SHP77 treated with DMSO at 0.1 percent for 48 hours (cell line): ENCODE measurements at regions not wholly inside any gene's neighbourhood (a gene's known extent, or its start where the extent isn't known, plus 50 kb on each side); places are given as distances from the start of the nearest gene placed in this dataset.
"Not testable (repeated sequence)": the region's sequence is repeated elsewhere in the genome, so short reads cannot be mapped to it uniquely, and the experiment has no call there.

Source experiments
- DNase-seq: peaks from one replicate; lab custom pipeline; 2025; lab: John Stamatoyannopoulos, UW

DNA sequence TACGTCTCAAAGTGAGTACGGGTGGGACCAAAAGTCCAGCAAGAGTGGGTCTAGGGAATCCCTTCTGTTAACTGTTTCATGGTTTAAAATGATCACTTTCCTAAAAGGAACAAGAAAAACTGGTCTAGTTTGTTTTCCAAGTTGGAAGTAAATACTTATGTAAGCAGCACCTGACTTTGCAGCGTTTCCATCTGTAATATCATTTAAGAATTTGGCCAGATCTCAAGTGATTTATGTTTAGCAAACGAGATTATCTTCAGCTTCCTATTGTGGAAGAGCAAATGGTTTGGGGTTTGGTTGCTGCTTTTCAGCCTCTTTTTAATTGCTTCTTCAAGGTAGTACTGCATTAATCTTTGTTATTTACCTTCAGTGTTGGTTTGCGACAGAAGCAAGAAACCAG lies 50.4 kb downstream of the FHIP1A start:
- no peak for DNase-seq

DNA sequence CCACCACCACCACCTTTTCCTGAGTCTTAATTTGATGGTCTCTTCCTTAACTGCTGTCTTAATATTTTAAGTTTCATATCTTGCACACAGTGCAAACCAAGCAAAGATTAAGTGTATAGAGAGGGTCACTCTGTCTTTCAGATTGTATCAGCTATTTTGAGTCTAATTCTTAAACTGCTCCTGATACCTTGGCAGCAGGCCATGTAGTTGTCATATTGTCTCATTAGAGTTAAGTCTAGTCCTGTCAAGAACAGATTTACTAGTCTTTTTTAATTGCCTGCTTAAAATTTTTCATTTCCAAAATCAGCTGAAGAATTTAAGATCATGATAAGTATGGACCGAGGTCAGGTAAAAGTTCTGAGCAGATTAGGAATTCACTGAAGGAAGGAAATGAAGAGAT lies 51.5 kb downstream of the FHIP1A start:
- DNase-seq, result no peak

DNA sequence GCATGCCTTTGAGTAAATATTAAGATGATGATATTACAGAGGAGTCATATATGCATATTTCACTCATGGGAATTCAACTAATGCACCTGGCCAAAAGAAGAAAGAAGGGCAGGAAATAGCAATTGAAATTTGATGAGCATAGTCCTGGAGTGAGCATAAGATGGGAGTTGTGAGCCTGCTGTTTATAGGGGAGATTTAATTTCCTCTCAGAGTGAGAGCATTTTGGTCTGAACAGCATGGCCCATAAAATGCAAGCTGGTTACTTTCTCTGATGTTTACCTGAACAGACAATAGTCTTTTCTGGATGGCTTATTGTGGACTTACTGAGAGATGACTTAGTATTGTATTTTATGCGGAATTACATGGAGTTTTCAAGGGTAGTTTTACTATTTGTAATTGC lies 53.6 kb downstream of the FHIP1A start:
- DNase-seq, result no peak

DNA sequence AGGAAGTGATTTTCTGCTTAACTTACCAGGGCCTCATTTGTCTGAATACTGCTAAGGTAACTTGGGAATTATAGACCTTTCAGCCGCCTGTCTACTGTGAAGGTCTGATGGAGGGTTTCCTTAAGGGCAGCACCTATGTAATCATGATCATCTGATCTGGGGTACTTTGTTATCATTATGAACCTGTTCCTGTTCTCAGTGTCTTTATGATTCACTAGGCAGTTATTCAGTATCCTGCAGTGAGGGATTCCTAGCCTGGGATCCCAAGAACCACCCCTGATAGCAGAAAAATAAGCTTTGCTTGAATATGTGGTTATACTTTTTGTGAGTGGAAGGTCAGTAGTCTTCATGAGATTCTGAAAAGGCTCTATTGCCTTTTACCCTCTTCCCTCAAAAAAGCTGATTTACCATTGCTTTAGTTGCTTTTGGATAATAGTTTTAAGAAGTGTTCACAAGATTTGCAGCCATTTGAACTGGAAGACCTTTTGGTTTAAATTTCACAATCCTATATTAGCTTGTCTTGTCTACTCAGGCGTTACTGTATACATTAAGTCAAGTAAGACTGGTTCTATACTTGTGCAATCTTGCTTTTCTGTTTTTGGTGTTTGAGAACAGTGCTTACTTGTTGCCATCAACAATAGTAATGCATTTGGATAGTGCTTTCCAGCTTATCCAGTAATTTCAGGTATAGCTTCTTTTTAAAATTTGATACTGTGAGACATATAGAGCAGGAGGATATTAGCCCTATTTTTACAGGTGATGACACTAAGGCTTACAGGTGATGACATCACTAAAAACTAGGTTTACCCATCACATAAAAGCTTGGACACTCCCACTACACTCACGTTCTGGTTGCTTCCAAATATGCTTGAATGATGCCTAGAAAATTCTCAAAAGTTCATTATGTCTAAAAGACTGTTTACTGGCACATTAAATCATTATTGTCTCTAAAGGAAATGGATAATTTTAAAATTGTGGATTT lies 60.0 kb downstream of the FHIP1A start:
- DNase-seq, result no peak

DNA sequence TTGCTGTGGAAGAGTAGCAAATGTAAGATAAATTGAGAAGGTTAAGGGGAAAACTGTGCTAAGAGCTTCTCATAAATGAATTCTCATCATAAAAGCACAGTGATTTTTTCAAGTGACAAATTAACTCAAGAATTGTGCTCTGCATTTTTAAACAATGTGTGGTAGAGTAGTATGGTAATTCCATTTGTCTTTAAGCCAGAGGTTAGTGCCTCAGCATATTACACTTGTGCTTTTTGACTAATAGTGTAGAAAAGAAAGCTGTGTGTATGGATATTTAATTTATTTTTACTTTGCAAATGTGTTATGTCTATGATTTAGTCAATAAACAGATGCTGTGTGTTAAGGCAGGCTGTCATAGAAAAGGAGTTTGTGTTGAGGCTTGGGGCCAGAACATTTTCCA lies 61.0 kb downstream of the FHIP1A start:
- DNase-seq, result no peak

DNA sequence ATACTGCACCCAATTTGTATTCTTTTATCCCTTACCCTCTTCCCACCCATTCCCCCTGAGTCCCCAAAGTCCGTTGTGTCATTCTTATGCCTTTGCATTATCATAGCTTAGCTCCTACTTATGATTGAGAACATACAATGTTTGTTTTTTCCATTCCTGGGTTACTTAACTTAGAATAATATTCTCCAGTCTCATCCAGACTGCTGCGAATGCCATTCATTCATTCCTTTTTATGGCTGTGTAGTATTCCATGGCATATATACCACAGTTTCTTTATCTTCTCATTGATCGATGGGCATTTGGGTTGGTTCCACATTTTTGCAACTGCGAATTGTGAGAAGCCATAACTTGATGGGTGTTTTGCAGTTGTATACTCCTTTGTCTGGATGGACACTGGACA lies 62.8 kb downstream of the FHIP1A start:
- DNase-seq, result no peak

DNA sequence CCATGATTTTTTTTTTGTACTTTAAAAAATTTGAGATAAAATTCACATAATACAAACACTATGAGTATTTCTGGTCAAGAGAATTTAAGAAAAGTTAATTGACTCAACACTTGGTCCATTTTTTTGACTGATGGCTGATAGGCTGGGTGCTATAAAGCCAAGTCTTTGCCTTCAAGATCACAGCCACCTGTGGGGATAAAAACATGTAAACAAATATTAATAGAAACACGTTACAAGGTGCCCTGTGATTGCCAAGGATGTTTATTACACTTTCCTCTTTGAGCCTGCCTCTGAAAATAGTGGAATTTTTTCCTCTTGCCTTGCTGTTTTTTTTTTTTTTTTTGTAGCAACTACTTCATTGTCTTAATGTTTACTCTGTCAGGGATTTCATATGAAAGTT lies 63.3 kb downstream of the FHIP1A start:
- DNase-seq, result no peak

DNA sequence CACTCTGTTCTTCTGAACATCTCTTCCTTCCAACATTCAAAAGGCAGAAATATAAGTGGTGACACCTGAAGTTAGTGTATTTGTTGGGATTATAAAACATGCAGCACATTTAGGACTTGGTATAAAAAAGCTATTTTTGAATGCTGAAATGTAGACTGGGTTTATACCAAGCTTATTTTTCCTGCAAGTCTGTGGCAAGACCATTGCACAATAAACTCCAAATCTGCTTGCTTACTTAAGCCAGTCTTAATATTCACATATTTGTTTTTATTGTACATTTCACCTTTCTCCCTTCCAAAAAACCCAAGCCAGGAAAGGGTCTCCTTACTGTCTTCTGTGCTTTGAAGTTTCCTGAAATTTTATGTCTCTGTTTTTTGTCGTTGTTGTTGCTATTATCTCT lies 63.7 kb downstream of the FHIP1A start:
- no peak for DNase-seq

DNA sequence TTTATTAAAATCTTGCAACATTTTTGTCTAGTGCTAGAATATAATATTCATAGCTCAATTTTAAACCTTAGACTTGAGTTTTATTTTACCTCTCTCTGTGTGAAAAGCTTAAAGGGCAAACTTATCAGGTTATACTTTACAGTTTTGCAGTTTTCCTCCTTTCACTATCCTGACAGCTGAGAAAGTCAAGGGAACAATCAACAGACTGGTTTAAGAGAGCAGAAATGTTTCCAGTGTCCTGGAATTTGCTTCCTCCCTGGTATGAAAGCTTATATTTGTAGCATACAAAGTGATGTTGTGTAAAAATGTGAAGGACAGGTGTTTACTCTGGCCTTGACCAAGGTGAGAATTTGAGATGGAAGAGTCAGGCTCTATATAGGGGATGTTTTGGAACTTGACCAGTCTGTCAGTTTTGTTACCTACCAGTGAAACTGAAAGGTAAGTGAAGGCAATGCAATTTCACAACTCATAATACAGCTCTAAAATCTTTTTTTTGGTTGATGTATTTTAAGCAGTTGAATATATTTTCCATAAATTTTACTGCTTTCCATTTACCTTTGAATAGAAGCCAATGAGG lies 64.6 kb downstream of the FHIP1A start:
- DNase-seq, result no peak

DNA sequence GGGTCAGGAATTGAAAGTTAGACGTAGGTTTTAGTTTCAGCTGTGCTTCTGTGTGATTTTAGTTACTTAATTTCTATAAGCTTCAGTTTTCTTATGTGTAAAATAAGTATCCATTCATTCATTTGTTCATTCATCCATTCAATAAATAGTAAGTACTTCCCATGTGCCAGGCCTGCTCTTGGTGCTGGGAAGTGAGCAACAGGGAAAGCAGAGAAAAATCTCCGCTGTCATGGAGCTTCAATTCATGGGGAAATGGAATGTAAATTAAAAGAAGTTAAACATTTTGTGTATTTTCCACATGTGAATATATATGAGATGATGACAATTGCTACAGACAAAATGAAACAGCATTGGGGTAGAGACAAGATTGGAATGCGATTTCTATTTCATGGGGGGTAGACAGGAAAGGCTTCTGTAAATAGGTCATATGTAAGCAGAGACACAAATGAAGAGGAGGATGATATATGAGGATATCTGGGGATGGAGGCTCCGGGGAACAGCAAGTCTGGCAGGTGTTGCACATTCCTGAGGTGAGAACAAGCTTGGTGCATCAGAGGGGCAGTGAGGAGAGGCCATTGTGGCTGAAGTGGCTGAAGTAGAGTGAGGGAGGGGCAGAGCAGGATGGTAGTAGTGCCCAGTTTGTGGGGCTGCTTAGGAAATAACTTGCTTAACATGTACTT lies 66.2 kb downstream of the FHIP1A start:
- DNase-seq, result no peak

DNA sequence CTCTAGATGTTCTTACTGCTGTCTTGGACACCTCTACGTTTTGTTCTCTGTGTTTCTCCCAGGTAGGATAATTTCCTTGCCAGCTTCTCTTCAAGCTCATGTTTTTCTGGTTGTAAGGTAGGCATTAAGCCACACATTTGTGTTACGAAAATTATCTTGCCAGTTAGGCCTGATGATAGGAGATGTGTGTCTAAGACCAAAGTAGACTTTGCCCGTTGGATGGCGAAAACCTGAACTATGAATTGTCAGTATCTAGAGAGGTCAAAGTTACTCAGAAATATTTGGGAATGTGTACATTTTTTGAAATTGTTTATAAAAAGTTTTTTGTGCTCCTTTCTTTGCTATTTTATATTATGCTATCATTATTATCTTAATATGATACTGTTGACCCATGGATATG lies 72.8 kb downstream of the FHIP1A start:
- no peak for DNase-seq

DNA sequence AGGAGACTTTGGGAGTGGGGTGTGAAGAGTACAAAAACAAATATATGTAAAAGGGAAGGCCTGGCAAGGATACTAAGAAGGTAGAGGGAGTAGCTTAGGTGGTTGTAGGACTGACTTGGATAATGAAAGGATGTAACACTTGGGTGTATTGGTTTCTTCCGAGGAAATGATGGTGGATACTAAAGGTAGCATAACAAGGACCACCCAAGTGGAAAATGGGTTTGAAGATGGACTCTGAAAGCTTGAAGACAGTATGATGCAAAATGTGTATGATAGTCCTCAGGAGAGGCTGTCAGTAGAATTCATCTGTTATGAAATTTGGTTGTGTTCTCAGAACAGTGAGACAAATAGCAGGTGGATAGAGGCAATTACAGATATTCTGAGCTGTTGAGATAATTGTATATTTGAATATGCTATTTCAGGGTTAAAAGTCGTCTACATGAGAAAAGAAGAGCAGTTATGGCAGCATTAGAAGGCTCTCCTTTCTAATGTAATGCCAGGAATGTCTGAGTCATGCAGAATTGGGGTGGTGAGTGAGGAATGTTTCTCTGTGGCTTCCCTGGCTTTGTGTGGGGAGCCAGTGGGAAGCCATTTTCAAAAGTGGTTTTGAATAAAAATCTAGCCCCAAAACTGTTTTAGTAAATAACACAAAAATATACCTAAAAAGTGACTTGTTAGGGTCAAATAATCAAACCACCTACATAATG lies 75.6 kb downstream of the FHIP1A start:
- no peak for DNase-seq

DNA sequence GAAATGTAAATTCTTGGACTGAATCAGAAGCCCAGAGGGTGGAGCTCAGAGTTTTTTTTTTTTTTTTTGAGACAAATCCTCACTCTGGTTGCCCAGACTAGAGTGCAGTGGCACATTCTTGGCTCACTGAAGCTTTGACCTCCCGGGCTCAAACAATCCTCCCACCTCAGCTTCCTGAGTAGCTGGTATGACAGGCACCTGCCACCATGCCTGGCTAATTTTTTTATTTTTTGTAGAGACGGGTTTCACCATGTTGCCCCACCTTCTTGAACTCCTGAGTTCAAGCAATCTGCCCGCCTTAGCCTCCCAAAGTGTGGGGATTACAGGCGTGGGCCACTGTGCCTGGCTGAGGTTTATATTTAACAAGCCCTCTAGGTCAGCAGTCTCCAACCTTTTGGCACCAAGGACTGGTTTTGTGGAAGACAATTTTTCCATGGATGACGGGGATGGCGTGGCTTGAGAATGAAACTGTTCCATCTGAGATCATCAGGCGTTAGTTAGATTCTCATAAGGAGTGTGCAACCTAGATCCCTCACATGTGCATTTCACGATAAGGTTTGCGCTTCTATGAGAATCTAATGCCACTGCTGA lies 76.7 kb downstream of the FHIP1A start:
- DNase-seq, result no peak

DNA sequence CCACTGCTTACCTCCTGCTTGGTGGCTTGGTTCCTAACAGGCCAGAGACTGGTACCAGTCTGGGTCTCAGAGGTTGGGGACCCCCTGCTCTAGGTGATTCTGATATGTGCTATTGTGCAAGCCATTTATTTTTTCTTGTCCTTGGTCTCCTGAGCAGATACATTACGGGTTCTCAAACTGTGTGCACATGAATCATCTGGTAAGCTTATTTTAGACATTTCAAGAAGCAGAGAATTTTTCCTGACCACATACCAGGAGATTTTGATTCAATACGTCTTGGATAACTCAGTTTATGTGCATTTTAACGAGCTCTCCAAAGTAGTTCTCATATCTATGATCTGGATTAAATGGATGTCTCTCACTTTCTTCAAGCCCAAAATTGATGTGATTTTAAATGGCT lies 77.2 kb downstream of the FHIP1A start:
- no peak for DNase-seq

DNA sequence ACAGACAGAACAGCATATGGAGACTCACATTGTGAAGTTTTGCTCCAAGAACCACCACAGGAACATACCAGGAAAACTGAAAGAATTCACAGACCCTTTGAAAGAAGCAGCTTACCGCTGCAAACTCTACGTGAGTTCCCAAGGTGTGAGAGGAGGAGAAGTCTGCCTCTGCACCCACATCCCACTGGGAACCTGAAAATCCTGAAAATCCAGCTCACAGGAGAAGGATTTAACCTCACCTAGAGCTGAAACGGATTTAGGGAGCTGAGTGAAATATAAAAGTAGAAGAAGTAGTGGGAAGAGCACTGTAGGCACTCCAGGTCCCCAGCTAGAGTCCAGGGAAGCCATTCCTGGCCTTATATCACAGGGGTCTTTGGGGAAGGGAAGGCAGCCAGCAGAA lies 80.0 kb downstream of the FHIP1A start:
- DNase-seq, result no peak

DNA sequence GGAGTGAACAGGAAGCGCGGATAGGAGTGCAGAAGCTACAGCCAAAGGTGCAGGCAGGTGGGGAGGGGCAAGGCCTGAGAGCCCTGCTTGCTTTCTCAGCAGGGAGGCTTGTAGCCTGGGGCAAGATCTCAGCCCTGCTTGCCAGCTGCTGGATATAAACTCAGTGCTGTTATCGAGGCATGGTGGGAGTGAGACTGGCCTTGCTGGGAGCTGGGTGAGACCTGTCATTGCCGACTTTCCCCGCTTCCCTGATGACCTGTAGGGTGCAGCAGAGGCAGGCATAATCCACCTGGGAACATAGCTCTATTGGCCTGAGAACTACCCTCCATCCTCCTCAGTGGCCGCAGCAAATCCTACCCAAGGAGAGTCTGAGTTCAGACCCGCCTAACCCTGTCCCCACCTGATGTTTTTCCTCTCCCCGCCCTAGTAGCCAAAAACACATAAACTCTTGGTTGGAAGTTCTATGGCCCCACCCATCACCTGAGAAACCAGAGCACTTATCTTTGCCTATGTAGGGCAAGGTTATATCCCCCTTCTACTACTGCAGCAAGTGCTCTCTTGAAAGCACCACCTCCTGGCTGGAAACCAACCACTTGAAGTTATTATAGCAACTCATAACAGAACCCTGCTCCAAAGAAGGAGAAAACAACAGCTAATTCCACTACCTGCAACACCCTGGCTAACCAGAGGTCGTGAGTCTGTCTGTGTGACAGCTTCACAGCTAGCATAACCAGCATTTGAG lies 80.7 kb downstream of the FHIP1A start:
- no peak for DNase-seq

DNA sequence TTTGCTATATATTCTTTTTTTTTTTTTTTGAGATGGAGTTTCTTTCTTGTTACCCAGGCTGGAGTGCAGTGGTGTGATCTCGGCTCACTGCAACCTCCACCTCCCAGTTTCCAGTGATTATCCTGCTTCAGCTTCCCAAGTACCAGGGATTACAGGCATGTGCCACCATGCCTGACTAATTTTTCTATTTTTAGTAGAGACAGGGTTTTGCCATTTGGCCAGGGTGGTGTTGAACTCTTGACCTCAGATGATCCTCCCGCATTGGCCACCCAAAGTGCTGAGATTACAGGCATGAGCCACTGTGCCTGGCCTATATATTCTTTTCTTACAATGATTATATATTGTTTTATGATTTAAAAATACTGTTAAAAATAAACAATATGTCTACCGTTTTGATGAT lies 86.6 kb downstream of the FHIP1A start:
- not testable (repeated sequence) for DNase-seq

DNA sequence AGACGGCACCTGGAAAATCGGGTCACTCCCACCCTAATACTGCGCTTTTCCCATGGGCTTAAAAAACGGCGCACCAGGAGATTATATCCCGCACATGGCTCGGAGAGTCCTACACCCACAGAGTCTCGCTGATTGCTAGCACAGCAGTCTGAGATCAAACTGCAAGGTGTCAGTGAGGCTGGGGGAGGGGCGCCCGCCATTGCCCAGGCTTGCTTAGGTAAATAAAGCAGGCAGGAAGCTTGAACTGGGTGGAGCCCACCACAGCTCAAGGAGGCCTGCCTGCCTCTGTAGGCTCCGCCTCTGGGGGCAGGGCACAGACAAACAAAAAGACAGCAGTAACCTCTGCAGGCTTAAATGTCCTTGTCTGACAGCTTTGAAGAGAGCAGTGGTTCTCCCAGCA lies 102.6 kb downstream of the FHIP1A start:
- DNase-seq, result peak; percentile 7

DNA sequence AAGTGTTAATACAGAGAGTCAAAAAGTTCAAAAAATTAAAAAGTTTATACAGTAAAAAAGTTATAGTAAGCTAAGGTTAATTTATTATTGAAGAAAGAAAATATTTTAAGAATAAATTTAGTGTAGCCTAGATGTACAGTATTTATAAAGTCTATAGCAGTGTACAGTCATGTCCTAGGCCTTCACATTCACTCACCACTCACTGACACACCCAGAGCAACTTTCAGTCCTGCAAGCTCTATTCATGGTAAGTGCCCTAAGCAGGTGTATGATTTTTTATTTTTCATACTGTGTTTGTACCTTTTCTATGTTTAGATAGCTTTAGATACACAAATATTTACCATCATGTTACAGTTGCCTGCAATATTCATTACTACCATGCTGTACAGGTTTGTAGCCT lies 108.9 kb downstream of the FHIP1A start:
- no peak for DNase-seq

DNA sequence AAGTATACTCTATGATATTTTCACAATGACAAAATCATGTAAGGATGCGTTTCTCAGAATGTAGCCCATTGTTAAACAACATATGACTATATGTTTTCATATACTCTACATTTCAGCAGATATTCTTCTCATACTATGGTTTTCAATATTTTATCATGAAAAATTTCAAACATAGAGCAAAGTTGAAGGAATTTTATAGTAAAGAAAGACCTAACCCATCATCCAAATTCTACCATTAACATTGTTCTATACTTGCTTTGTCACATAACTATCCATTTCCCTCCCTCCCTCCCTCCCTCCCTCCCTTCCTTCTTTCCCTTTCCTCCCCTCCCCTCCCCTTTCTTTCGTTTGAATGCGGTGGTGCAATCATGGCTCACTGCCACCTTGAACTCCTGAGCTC lies 109.4 kb downstream of the FHIP1A start:
- no peak for DNase-seq

DNA sequence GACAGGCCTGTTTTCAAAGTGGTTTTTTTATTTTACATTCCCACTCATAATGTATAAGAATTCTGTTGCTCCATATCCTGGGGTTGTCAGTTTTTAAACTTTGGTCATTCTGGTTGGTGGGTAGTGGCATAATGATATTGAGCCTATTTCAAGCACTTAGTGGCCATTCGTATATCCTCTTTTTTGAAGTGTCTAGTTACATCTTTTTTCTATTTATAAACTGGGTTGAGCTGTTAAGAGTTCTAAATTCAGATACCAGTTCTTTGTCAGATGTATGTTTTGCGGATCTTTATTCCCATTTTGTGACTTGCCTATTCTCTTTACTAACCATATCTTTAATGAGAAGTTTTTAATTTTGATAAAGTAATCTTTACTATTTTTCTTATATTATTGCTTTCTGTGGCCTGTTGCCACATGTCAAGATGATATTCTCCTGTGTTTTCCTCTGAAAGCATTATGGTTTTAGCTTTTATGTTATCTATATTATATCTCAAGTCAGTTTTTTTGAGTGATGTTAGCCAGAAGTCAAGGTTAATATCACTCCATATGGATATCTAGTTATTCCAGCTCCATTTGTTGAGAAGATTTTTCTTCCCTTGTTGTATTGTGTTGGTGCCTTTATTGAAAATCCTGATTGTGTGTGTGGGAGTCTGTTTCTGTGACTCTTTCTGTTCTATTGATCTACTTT lies 110.9 kb downstream of the FHIP1A start:
- DNase-seq, result no peak
